ENCODE measurements at regions not wholly inside any gene's neighbourhood (a gene's known extent, or its start where the extent isn't known, plus 50 kb on each side); places are given as distances from the start of the nearest gene placed in this dataset.

GRCh38 chr22:22410121-22410520, 98.4 kb downstream of the ZNF280B start:
- TF ChIP-seq CTCF (IDR thresholded peaks at IDR 0.05) (no peak), POLR2A (IDR thresholded peaks at IDR 0.05) (no peak)

Measured in breast epithelium (tissue), 3 donors.